ENCODE measurements at regions not wholly inside any gene's neighbourhood (a gene's known extent, or its start where the extent isn't known, plus 50 kb on each side); places are given as distances from the start of the nearest gene placed in this dataset.

- DNase-seq, result no peak
These were observed 382.2 kb downstream of the FUT8 start for GRCh38 chr14:65794674-65795279.

- no peak for DNase-seq
These were observed 385.7 kb downstream of the FUT8 start for GRCh38 chr14:65798216-65798615.

GRCh38 chr14:65800694-65801093 is 388.2 kb downstream of the FUT8 start:
- no peak for DNase-seq

DNA sequence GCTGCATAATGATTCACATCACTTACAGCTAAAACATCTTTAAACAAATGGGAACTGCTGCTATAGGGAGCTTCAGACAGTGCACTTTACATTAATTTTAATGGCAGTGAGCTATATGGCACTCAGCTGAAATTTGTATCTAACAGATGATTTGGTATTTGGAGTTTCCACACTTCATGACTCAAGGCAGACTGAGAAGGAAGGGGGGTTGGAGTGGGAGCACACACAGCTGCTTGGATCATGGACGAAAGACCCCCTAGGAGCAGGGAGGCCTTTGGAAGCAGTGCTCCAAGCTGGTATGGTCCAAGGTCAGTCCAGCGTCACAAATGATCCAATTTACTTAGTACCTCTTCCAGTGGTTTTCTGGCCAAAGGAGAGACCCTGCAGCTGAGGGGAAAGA is 389.7 kb downstream of the FUT8 start:
- DNase-seq, result no peak

DNA sequence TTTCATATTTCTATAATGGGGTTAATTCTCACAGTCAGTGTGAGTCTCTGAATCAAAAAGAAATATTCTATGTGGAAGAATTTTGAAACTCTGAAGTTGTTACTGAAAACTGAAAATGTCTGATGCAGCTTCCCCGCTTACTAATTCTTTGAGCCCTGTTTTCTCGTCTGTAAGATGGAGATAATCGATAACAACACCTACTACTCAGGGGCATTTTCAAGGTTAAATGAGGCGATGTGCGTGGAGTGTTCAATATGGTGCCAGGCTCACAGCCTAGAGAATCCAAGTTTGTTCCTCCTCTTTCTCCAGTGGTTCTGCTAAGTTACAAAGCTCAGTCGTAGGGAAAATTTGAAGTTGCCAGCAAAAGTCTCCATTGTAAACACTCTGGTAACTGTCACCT is 391.4 kb downstream of the FUT8 start:
- DNase-seq, result no peak

GRCh38 chr14:65804439-65805112 is 392.0 kb downstream of the FUT8 start:
- no peak for DNase-seq

- DNase-seq, result no peak
These were observed 392.6 kb downstream of the FUT8 start for GRCh38 chr14:65805113-65805473.

DNA sequence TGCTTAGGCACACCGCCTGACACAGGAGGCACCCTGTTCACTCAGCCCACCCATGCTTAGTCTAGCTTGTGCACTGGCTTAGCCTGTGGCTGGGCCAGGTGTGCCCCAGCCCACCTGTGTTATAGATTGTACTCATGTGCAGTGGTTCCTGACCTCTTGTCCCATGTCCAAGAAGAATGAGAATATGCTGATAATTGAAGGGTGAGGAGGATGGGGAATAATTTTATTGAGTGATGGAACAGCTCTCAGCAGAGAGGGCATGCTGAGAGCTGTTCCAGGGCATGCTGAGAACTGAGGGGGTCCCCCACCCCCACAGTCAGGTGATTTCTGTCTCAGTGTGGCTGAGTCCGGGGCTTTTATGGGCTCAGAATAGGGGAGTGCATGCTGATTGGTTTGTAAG is 395.9 kb downstream of the FUT8 start:
- DNase-seq, result no peak

DNA sequence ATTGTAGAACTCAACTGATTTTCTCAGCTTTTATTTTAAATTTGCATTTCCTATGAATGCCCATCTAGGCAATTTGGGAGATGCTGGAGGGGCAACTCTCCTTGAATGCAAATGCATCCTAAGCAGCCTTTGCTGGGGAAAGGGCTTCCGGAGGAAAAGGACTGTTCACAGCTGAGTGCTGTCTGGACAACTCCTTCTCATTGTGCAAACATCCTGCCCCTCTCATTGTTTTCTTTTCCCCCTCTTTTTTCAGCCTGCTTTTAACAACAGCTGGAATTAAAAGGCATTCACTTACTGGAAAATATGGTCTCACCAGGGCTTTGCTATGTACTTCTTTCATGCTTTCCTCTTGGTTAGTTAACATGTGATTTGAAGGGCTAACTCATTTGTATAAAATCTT is 397.8 kb downstream of the FUT8 start:
- DNase-seq, result no peak

DNA sequence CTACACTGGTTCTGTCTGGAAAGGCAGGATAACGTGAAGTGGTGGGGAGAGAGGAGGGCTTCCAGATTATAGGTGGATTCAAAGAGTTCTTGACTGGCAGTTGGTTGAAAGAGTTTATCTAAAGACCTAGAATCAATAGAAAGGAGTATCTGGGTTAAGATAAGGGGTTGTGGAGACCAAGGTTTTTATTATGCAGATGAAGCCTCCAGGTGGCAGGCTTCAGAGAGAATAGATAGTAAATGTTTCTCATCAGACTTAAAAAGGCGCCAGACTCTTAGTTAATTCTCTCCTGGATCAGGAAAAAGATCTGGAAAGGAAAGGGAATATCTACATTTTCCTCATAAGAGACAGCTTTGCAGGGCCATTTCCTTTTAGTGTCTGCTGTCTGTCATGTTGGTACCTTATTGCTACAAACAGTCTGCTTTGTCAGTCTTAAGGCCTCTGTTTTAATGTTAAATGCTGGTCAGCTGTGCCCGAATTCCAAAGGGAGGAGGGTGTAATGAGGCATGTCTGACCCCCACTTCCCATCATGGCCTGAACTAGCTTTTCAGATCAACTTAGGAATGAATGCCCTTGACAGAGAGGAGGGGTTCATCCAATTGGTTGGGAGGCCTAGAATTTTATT is 401.3 kb downstream of the FUT8 start:
- no peak for DNase-seq

- DNase-seq, result no peak
These were observed 402.6 kb downstream of the FUT8 start for GRCh38 chr14:65815127-65815526.

DNA sequence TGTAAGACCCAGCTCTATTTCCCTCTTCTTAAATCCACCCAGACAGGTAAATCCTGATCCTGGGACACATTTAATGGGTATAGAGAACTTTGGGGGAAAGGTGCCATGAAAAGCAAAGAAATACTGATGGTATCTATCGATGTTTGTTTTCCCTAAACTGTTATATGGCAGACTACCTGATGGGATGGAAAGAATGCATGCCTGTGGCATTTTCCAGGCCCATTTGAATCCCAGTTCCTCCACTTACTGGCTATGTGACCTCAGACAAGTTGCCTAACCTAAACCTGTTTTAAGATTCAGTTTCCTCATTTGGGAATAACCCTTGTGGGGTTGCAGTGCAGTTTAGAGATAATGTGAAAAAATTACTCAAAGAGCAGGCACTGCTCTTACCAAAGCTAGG is 404.5 kb downstream of the FUT8 start:
- peak in 1 of 3 donors; percentile 14 for DNase-seq

- DNase-seq, result no peak
These were observed 407.0 kb downstream of the FUT8 start for GRCh38 chr14:65819569-65819968.

DNA sequence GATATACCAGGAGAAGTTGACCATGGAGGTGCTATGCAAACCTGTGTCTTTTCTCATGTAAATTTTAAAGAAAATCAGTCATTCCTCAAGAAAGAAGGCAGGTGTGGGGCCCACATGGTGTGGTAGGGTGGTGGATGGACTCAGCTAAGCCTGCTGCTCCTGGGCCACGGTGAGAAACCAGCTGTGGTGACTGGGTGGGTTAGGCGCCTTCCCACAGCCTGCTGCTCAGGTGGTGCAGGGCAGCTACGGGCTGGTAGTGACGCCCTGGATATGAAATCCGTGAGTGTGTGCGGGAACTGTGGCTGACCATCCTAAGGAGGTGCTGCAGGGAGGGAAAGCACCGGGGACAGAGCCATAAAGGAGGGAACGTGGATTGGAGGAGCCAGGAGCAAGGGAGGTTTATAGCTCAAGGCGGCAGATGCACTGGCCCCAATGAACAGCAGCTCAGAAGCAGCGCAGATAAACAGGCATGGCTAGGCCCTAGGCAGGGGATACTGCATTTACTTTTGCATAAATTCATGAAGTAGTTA is 408.8 kb downstream of the FUT8 start:
- DNase-seq, result no peak

DNA sequence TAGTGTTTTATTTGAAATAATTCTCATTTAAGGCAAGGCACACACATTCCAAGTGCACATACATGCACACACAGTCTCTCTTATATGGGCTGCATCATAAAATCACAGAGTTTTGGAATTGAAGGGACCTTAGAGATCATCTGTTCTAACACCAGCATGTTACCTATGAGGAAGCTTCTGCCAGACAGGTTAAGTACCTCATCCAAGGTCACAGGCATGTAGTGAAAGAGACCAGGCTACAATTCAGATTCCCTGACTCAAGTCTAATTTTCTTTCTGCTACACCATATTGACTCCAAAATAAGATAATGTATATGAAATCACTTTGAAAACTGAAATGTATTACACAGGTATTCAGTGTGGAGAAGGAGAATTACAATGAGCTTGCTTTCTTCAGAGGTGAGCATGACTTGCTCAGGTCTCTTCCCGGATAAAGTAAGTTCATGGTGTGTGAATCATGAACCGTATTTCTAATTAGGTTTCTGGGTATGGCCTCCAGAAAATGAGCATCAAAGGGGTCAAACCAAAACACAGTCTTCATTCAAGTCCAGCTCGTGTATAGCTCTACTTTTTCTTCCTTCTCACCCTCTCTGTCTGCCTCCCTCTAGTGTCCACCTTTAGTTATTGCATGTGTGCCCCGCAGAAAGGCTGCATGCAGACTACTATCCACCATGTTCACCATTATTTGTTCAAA is 411.9 kb downstream of the FUT8 start:
- DNase-seq, result peak; percentile 63 to 84 (median 78)

- no peak for DNase-seq
These were observed 412.4 kb downstream of the FUT8 start for GRCh38 chr14:65824978-65825299.

- DNase-seq, result no peak
These were observed 414.4 kb downstream of the FUT8 start for GRCh38 chr14:65826946-65827345.

DNA sequence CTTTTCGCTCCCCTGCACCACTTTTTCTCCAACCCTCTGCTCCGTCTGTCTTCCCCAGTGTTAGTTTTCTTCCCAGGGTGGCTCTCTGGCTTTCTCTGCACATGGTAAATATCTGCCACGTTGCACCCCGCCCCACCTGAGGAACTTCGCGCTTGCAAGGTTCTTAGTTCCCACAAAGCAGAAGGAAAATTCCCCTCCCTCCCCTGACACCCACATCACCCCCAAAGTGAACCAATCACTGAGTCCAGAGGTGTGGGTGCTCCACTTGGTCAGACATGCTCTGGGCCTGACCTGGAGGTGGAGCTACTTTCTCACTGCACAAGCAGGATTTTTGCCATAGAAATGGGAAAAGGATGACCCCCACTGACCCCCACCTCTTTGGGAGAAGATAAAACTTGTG is 415.0 kb downstream of the FUT8 start:
- DNase-seq, result no peak

GRCh38 chr14:65828396-65828795 is 415.9 kb downstream of the FUT8 start:
- DNase-seq, result no peak

DNA sequence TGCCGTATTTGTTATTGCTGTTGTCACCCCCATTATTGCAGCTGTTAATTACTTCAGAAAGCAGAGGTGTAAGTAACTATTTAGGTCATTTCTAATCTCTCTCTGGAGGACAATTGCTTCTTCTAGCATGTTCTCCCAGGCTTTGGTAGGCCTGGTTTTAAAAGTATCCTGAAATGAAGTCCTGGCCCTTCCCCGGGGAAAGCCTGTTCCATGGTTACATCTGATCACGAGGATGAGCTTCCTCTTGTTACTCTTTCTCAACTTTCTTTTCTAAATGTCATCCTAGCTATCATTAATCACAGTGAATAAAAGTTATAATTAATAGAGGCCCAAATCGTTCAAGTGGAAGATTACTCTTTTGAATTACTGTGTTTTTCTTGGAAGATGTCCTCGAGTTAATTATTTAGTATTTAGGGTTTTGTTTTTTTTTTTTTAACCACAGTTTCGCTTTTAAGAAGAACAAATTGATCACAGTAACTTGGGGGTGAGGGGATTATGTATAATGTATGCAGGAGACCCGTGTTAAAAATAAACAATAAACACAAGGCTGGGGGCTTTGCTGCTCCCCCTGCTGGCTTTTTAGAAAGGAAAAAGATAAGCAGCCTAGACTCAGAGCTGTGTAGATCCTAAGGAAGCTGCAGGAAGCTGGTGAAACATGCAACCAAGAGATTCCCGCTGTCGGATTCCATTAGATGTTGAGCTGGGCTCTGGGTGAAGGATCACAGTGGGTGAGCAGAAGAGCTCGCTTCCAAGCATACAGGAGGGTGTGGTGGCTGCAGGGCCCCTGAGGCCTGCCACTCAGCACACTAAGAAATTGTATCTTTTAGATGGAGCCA is 420.1 kb downstream of the FUT8 start:
- peak in 1 of 3 donors; percentile 27 for DNase-seq

GRCh38 chr14:65833267-65833880 is 420.8 kb downstream of the FUT8 start:
- no peak for DNase-seq

- no peak for DNase-seq
These were observed 421.5 kb downstream of the FUT8 start for GRCh38 chr14:65834051-65834450.

All from suppressor macrophage treated with lipopolysaccharide for 1 hour (primary cell).